CD4-positive, alpha-beta T cell treated with Interleukin-6 for 4 hours (primary cell): ENCODE measurements at regions not wholly inside any gene's neighbourhood (a gene's known extent, or its start where the extent isn't known, plus 50 kb on each side); places are given as distances from the start of the nearest gene placed in this dataset.
"Not testable (repeated sequence)": the region's sequence is repeated elsewhere in the genome, so short reads cannot be mapped to it uniquely, and the experiment has no call there.

Experiments
- DNase-seq: peaks from one replicate; pipeline ENCODE4 v3.0.0-alpha.2; 2020; ENCODE audit warnings: mixed read lengths

DNA sequence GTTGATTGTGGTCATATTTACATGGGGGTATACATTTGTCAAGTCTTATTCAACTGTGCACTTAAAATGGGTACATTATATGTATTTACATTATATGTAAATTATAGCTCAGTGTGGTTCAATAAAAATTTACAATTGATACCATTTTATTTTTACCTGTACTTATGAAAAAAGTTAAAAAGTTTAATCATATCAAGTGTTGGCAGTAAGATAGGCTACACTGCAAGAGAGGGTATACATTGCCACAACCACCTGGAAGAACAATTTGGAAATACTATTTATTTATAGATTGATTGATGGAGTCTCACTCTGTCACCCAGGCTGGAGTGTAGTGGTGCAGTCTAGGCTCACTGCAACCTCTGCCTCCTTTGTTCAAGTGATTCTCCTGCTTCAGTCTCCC is 453.3 kb downstream of the XYLT1 start:
- DNase-seq, result no peak

DNA sequence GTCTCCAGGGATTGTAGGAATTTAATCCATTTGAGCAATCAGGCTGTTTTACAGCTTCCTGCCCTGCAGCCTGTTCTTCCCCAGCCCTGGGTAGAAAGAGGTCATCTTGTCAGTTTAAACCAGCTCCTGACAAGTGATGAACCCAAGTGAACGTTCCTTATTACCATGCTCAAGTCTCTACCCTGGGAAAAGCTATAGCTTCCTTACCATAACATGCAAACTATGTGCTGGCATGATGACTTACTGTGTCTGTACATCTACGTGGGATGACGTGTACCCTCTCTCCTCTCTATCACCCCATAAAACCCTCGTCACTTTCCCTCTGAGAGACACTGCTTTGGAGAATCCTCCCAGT is 452.2 kb downstream of the XYLT1 start:
- DNase-seq, result no peak

DNA sequence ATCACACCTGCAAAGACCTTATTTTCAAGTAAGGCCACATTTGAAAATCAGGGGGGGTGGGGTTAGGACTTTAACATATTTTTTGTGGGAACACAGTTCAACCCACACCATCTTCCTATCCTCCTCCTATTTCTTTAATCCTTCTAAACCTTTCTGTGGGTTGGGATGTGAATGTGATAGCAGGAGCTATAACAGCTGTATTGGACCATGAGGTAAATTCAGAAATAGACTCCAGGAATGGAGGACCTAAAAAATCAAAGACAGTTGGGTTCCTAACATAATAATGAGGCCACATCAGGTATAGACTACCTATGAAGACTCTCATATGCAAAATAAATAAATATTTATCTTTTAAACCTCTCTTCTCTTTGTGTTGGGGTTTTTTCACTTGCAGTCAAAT is 451.4 kb downstream of the XYLT1 start:
- no peak for DNase-seq

DNA sequence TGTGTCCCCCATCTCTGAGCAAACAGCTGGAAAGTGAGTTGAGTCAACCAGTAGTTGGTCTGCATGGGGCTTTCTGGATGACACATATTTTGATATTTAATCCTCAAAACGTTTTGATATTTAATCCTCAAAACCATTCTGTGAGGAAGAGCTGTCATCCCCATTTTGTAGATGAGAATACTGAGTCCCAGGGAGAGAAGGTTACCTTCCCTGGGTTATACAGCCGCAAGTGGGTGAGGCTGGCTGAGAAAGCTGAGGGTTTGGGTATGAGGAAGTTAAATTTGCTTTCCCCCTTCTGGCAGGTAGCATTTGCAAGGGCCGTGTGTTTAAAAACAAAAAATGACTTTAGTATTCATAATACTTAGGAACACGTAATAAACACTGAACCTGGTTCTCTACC is 447.2 kb downstream of the XYLT1 start:
- no peak for DNase-seq

DNA sequence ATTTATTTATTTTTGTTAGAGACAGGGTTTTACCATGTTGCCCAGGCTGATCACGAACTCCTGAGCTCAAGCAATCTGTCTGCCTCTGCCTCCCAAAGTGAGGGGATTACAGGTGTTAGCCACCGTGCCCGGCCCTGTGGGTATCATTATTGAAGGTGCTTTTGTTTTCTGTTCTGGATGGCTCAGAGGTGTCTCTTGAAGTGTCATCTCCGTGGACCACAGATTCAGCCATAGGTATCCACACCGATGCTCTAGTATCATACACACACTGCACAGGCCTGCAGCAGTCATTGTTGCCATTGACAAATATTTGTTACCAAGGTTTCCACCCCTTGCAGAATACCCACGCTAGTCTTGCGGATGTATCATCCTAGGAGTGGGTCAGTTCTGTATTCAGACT is 446.2 kb downstream of the XYLT1 start:
- DNase-seq, result no peak

DNA sequence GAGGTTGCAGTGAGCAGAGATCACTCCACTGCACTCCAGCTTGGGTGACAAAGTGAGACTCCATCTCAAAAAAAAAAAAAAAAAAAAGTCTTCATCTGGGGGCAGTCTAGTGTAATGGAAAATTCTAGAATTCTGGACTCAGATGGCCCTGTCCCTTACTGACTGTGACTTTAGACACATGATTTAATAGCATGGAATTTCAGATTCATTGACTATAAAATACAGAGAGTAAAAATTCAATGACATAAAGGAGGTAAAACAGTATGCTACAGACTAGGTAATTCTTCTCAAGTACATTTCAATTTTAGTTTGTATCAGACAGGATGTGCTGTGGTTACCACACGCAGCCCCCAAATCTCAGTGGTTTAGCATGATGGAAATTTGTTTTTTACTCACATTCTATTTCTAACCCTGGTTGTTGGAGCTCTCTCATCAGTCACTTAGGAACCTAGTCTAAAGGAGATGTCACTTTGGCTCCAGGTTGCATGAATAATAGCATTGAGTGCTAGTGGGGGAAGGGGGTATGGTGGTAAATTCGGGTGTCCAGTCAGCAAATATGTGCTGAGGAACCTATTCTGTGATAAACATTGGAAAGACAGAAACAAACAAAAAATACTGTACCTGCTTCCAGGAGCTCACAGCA is 444.0 kb downstream of the XYLT1 start:
- peak; percentile 16 for DNase-seq

DNA sequence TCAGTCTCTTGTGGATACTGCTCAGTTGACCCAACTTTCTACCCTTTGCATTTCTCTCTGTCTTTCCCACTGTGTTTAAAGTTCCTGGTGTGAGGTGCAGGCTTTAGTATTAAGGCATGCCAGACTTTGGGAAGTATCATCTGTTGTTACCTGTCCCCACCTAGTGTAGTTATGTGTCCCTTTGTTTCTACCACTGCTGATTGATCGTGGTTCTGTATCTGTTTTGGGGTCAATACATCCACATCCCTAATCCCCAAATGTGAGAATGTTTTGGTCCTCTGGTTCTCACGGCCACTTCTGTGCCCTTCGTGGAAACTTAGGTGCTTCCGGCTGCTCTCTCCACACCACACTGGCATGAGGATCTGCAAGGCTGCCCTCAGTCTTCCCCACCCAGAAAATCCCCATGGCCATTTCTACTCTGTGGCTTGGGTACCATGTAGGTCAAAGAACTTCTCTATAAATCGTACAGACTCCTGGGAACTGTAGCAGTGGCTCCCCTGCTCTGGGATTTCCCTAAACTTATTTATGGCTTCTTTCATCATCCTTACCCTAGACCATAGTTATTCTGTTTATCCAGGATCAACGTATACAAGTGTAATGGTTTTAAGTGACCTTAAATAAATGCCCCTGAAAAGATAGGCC is 443.2 kb downstream of the XYLT1 start:
- DNase-seq, result no peak

DNA sequence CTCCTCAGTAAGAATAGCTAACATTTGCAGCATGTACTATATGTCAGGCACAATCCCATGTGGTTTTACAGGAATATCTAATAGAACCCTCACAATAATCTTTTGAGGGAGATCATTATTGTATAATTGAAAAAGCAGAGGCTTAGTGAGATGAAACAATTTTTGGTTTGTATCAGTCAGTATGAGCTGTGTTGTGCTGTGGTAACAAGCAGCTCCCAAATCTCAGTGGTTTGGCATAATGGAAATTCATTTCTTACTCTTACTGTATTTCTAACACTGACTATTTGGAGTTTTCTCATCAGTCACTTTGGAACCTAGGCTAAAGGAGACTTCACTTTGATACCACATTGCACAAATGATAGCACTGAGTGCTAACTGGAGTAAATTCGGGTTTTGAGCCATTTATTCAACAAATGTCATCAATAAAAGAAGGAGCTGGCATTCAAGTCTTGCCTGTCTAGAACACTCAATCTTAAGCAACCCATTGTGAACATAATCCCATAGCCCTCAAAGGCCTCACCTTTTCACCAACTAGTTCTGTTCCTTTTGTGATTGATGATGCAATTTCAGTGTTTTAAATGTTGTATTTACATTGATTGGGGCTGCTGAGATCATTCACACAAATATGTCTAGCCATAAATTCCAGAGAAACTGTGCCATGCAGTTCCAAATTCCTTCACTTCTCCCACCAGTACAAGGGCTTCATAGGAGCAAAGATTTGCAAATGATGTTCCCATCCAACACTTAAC is 441.0 kb downstream of the XYLT1 start:
- DNase-seq, result no peak

DNA sequence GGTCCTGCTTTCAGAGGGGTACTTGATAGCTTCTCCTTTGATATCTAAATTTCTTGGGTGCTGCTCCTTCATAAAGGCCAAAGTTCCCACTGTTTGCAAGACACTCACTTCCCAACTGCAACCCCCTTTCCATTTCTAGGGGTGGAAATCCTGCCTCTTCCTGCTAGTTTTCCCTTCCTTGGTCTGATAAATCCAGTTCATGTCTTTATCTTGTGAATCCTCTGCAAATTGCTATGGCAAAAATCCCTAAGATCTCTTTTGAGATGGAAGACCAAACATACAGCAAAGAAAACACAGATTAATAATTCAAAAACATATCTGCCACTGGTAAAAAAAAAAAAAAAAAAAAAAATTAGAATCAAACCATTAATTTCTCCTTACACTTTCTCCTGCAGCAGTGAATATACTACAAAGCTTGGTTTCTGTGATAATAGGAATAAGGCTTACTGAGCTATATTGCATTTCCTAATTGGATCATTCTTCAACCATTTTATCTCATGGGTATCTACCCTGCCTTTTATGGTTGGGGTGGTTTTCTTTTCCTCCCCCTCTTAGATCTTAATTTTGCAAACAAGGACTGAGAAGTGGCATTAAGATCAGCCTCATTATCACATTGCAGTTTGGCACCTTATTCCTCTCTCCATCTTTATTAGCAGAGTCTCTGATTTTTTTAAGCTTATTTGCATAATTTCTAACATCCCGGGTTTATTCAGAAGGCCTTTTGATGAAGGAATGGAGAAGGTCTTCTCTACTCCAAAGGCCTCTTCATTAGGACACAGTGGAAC is 439.1 kb downstream of the XYLT1 start:
- DNase-seq, result no peak

DNA sequence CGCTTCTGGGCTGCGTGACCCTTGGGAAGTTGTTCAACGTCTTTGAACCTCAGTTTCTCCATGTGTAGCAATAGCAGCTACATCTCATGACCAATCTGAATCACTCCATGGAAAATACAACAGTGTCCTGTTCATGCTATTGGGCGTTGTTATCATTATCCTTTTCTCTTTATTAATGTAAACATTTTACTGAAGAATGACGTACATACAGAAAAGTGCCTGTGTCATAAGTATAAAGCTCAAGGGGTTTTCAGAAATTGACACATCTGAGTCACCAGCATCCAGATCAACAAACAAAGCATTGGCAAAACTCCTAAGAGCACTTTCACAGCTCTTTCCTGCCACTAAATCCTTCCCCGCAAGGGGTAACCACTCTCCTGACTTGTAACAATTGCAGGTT is 438.4 kb downstream of the XYLT1 start:
- no peak for DNase-seq

DNA sequence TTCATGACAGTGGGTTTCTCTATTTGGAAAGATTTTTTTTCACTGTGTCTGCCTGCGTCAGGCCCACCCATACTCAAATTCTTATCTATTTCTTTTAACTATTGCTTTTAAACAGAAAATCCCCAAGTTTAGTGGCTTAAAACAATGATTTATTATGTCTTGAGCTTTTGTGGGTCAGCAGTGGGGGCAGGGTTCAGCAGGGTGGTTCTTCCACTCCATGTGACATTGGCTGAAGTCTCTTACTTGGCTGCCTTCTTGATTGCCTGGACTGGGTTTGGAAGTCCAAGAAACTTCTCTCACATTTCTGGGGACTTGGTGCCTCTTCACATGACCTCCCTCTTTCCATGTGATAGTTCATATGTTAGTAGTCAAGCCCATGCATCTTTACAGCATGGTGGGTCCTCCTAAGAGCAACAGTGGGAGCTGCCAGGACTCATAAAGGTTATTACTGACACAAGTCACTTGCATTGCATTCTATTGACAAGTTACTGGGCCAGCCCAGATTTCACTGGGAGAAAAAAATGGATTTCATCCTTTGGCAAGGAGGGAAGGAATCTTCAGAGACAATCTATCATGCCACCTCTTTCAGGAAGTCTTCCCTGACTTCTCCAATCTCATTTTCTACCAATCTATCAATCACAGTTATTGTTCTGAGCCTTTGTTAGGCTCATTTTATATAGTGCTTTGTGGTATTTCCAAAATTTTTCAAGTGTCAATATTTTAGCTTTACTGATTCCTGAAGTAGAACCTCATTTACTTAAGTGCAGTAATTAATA is 436.1 kb downstream of the XYLT1 start:
- DNase-seq, result no peak

DNA sequence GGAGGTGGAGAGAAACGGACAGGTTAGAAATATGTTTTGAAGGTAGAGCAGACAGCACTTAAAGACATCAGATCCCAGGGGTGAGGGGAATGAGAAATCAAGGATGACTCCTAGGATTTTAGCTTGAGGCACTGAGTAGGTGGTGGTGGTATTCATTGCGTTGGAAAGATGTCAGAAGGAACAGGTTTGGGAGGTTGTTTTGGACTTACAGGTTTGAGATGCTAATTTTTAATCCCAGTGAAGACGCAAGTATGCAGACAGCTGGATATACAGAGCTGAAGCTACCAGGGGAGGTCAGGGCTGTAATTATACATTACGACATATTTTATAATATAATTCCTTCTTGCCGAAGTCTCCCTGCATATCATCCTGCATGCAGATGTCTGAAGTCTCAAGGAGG is 433.3 kb downstream of the XYLT1 start:
- DNase-seq, result no peak

DNA sequence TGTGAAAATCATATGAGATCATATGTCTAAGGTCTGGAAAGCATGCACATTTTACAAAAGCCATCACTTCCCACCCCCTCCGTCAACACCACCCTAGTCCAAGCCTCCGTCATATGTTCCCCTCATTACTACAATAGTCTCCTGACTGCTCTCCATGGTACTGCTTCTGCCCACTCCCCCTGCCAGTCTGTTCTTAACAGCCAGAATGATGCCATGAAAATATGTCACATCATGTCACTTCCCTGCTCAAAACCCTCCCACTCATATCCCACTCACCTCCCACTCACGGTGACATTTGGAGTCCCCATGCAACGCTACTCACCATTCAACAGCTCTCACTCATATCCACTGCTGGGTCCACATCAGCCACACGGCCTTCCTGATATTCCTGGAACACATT is 432.3 kb downstream of the XYLT1 start:
- no peak for DNase-seq

DNA sequence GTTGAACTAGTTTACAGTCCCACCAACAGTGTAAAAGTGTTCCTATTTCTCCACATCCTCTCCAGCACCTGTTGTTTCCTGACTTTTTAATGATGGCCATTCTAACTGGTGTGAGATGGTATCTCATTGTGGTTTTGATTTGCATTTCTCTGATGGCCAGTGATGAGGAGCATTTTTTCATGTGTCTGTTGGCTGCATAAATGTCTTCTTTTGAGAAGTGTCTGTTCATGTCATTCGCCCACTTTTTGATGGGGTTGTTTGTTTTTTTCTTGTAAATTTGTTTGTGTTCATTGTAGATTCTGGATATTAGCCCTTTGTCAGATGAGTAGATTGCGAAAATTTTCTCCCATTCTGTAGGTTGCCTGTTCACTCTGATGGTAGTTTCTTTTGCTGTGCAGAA is 421.7 kb downstream of the XYLT1 start:
- not testable (repeated sequence) for DNase-seq

DNA sequence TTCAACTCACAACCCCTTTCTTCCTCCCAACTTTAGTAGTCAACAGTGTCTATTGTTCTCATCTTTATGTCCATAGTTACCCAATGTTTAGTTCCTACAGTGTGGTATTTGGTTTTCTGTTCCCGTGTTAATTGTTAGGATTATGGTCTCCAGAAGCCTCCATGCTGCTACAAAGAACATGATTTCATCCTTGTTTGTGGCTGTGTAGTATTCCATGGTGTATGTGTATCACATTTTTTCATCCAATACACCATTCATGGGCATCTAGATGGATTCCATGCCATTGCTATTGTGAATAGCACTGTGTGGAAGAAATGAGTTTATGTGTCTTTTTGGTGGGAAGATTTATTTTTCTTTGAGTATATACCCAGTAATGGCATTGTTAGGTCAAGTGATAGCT is 420.3 kb downstream of the XYLT1 start:
- no peak for DNase-seq
